PFSK-1 (cell line): ENCODE measurements at regions not wholly inside any gene's neighbourhood (a gene's known extent, or its start where the extent isn't known, plus 50 kb on each side); places are given as distances from the start of the nearest gene placed in this dataset.

Source experiments
- FOXP2 ChIP-seq: optimal IDR thresholded peaks from 2 replicates; pipeline ENCODE3; 2011; ENCODE audit warnings: borderline replicate concordance, control low read depth, inconsistent platforms; ENCODE audit not compliant: insufficient read depth; ENCODE audit errors: extremely low read length, extremely low read depth
- POLR2AphosphoS5 ChIP-seq: IDR thresholded peaks from 2 replicates; pipeline ENCODE4 v1.6.1; 2012; ENCODE audit warnings: low read depth, mild to moderate bottlenecking, control low read depth, low read length, moderate library complexity
- REST ChIP-seq, 2 experiments: IDR thresholded peaks; 2 replicates each; pipeline versions ENCODE4 v1.6.1 to v1.8.0; 2011 to 2012; ENCODE audit warnings: low read depth in 2 of 2, low read length in 2 of 2, control low read depth in 1 of 2, inconsistent platforms in 1 of 2, mild to moderate bottlenecking in 1 of 2, moderate library complexity in 1 of 2; ENCODE audit not compliant: insufficient read depth in 1 of 2
- SIN3A ChIP-seq: IDR thresholded peaks from 2 replicates; pipeline ENCODE4 v1.6.1; 2012; ENCODE audit warnings: mild to moderate bottlenecking, low read length, moderate library complexity, borderline replicate concordance; ENCODE audit not compliant: insufficient read depth
- TAF1 ChIP-seq: IDR thresholded peaks from 2 replicates; pipeline ENCODE4 v1.6.1; 2012; ENCODE audit warnings: low read length, control low read depth, borderline replicate concordance; ENCODE audit not compliant: insufficient read depth

- TF ChIP-seq TAF1, result no peak
- TF ChIP-seq REST (IDR thresholded peaks at IDR 0.05; ENCODE audit: insufficient read depth in 1 of 2, low read depth in 2 of 2, low read length in 2 of 2), result no peak
- TF ChIP-seq SIN3A, result no peak
- TF ChIP-seq POLR2AphosphoS5, result no peak
- TF ChIP-seq FOXP2, result no peak
Observed at GRCh38 chr9:27828908-27829307, 255.6 kb upstream of the C9orf72 start.
